ENCODE measurements at regions not wholly inside any gene's neighbourhood (a gene's known extent, or its start where the extent isn't known, plus 50 kb on each side); places are given as distances from the start of the nearest gene placed in this dataset.

GRCh38 chr14:44151130-44151820 lies 355.8 kb downstream of the FSCB start:
- 98% methylated on average over 1 of the region's 2 CpGs for WGBS
- Histone ChIP-seq H3K36me3 (ENCODE audit: control insufficient read depth in 1 of 2, insufficient read depth in 2 of 2, low read depth in 1 of 2, low read length in 2 of 2) (no peaks in the 10 kb centered on the region), H2BK120ac (ENCODE audit: low read depth, low read length) (no peak overlapping the region)

GRCh38 chr14:44149597-44149996 lies 357.5 kb downstream of the FSCB start:
- H3K4me3 ChIP-seq (ENCODE audit: insufficient read depth in 1 of 2, low read depth in 1 of 2, low read length in 2 of 2) = no peak overlapping the region
- H2AFZ ChIP-seq (ENCODE audit: low read depth, low read length) = no peak overlapping the region
- peaks cover 3% of the 10 kb centered on the region for H3K9me3 ChIP-seq (ENCODE audit: control insufficient read depth, low read length)
- no peak overlapping the region for H3K4ac ChIP-seq (ENCODE audit: low read depth in 1 of 2, low read length in 2 of 2)
- peak; percentile 41 for DNase-seq
- no peaks in the 10 kb centered on the region for H3K27me3 ChIP-seq (ENCODE audit: control insufficient read depth in 1 of 2, insufficient read depth in 1 of 2, low read length in 2 of 2)
- no peak overlapping the region for H2BK120ac ChIP-seq (ENCODE audit: low read depth, low read length)
- no peak overlapping the region for H4K91ac ChIP-seq (ENCODE audit: low read length)
- H2BK5ac ChIP-seq (ENCODE audit: low read depth, low read length, poor library complexity, severe bottlenecking) = no peak overlapping the region
- H2BK12ac ChIP-seq (ENCODE audit: low read length in 2 of 2) = no peak overlapping the region
- no peak overlapping the region for H3K18ac ChIP-seq (ENCODE audit: low read depth in 1 of 2, low read length in 2 of 2)
- H2BK15ac ChIP-seq (ENCODE audit: low read depth, poor library complexity, severe bottlenecking) = no peak overlapping the region
- no peak overlapping the region for H3K9ac ChIP-seq (ENCODE audit: low read length)
- no peaks in the 10 kb centered on the region for H3K4me1 ChIP-seq (ENCODE audit: control insufficient read depth, insufficient read depth, low read depth, low read length)
- no peak overlapping the region for H3K23ac ChIP-seq (ENCODE audit: low read length in 2 of 2)
- H3K4me2 ChIP-seq (ENCODE audit: low read length, poor library complexity, severe bottlenecking) = no peak overlapping the region
- no peak overlapping the region for H2AK5ac ChIP-seq (ENCODE audit: low read length, severe bottlenecking)
- WGBS = no CpG with 5 or more reads among the region's 3 CpGs
- no peak overlapping the region for H3K14ac ChIP-seq (ENCODE audit: low read length in 2 of 2)
- H3K79me1 ChIP-seq (replicated peaks; ENCODE audit: low read length, poor library complexity, severe bottlenecking) = no peaks in the 10 kb centered on the region
- H4K8ac ChIP-seq (ENCODE audit: low read length) = no peak overlapping the region
- no peak overlapping the region for H3K27ac ChIP-seq (ENCODE audit: low read length, poor library complexity, severe bottlenecking)
- no peaks in the 10 kb centered on the region for H3K36me3 ChIP-seq (ENCODE audit: control insufficient read depth in 1 of 2, insufficient read depth in 2 of 2, low read depth in 1 of 2, low read length in 2 of 2)

More at GRCh38 chr14:44151130-44151820, 355.8 kb downstream of the FSCB start:
- Histone ChIP-seq H3K9ac (ENCODE audit: low read length) (no peak overlapping the region), H3K9me3 (ENCODE audit: control insufficient read depth, low read length) (peaks cover 9% of the 10 kb centered on the region), H2BK12ac (ENCODE audit: low read length in 2 of 2) (no peak overlapping the region), H4K91ac (ENCODE audit: low read length) (no peak overlapping the region), H3K4me2 (ENCODE audit: low read length, poor library complexity, severe bottlenecking) (no peak overlapping the region), H4K8ac (ENCODE audit: low read length) (no peak overlapping the region), H3K18ac (ENCODE audit: low read depth in 1 of 2, low read length in 2 of 2) (no peak overlapping the region), H3K4me3 (ENCODE audit: insufficient read depth in 1 of 2, low read depth in 1 of 2, low read length in 2 of 2) (no peak overlapping the region), H3K14ac (ENCODE audit: low read length in 2 of 2) (no peak overlapping the region), H2AFZ (ENCODE audit: low read depth, low read length) (no peak overlapping the region), H3K27ac (ENCODE audit: low read length, poor library complexity, severe bottlenecking) (no peak overlapping the region), H2AK5ac (ENCODE audit: low read length, severe bottlenecking) (no peak overlapping the region), H3K27me3 (ENCODE audit: control insufficient read depth in 1 of 2, insufficient read depth in 1 of 2, low read length in 2 of 2) (no peaks in the 10 kb centered on the region), H3K23ac (ENCODE audit: low read length in 2 of 2) (no peak overlapping the region), H3K4ac (ENCODE audit: low read depth in 1 of 2, low read length in 2 of 2) (no peak overlapping the region), H2BK5ac (ENCODE audit: low read depth, low read length, poor library complexity, severe bottlenecking) (no peak overlapping the region), H2BK15ac (ENCODE audit: low read depth, poor library complexity, severe bottlenecking) (no peak overlapping the region), H3K79me1 (replicated peaks; ENCODE audit: low read length, poor library complexity, severe bottlenecking) (no peaks in the 10 kb centered on the region), H3K4me1 (ENCODE audit: control insufficient read depth, insufficient read depth, low read depth, low read length) (no peaks in the 10 kb centered on the region)
- DNase-seq = no peak

- H3K36me3 ChIP-seq (ENCODE audit: control insufficient read depth in 1 of 2, insufficient read depth in 2 of 2, low read depth in 1 of 2, low read length in 2 of 2) = no peaks in the 10 kb centered on the region
- H2AFZ ChIP-seq (ENCODE audit: low read depth, low read length) = no peak overlapping the region
- no peak for DNase-seq
- H4K91ac ChIP-seq (ENCODE audit: low read length) = no peak overlapping the region
- H3K27ac ChIP-seq (ENCODE audit: low read length, poor library complexity, severe bottlenecking) = no peak overlapping the region
- H3K9ac ChIP-seq (ENCODE audit: low read length) = no peak overlapping the region
- no peaks in the 10 kb centered on the region for H3K79me1 ChIP-seq (replicated peaks; ENCODE audit: low read length, poor library complexity, severe bottlenecking)
- no peaks in the 10 kb centered on the region for H3K27me3 ChIP-seq (ENCODE audit: control insufficient read depth in 1 of 2, insufficient read depth in 1 of 2, low read length in 2 of 2)
- H3K18ac ChIP-seq (ENCODE audit: low read depth in 1 of 2, low read length in 2 of 2) = no peak overlapping the region
- H2BK12ac ChIP-seq (ENCODE audit: low read length in 2 of 2) = no peak overlapping the region
- no peak overlapping the region for H2AK5ac ChIP-seq (ENCODE audit: low read length, severe bottlenecking)
- no peak overlapping the region for H2BK5ac ChIP-seq (ENCODE audit: low read depth, low read length, poor library complexity, severe bottlenecking)
- no peak overlapping the region for H3K14ac ChIP-seq (ENCODE audit: low read length in 2 of 2)
- H3K9me3 ChIP-seq (ENCODE audit: control insufficient read depth, low read length) = peaks cover 3% of the 10 kb centered on the region
- H2BK15ac ChIP-seq (ENCODE audit: low read depth, poor library complexity, severe bottlenecking) = no peak overlapping the region
- no peaks in the 10 kb centered on the region for H3K4me1 ChIP-seq (ENCODE audit: control insufficient read depth, insufficient read depth, low read depth, low read length)
- H3K4ac ChIP-seq (ENCODE audit: low read depth in 1 of 2, low read length in 2 of 2) = no peak overlapping the region
- H3K23ac ChIP-seq (ENCODE audit: low read length in 2 of 2) = no peak overlapping the region
- WGBS = no CpG with 5 or more reads among the region's 1 CpG
- no peak overlapping the region for H2BK120ac ChIP-seq (ENCODE audit: low read depth, low read length)
- H4K8ac ChIP-seq (ENCODE audit: low read length) = no peak overlapping the region
- H3K4me2 ChIP-seq (ENCODE audit: low read length, poor library complexity, severe bottlenecking) = no peak overlapping the region
- no peak overlapping the region for H3K4me3 ChIP-seq (ENCODE audit: insufficient read depth in 1 of 2, low read depth in 1 of 2, low read length in 2 of 2)
These were observed 365.1 kb downstream of the FSCB start for GRCh38 chr14:44142006-44142405.

GRCh38 chr14:44135972-44136371 lies 371.1 kb downstream of the FSCB start:
- WGBS = 70% methylated on average over 2 of the region's 5 CpGs
- no peak overlapping the region for H3K9ac ChIP-seq (ENCODE audit: low read length)
- no peak overlapping the region for H3K23ac ChIP-seq (ENCODE audit: low read length in 2 of 2)
- no peak overlapping the region for H3K4ac ChIP-seq (ENCODE audit: low read depth in 1 of 2, low read length in 2 of 2)
- H2AK5ac ChIP-seq (ENCODE audit: low read length, severe bottlenecking) = no peak overlapping the region
- H3K27me3 ChIP-seq (ENCODE audit: control insufficient read depth in 1 of 2, insufficient read depth in 1 of 2, low read length in 2 of 2) = no peaks in the 10 kb centered on the region
- H3K36me3 ChIP-seq (ENCODE audit: control insufficient read depth in 1 of 2, insufficient read depth in 2 of 2, low read depth in 1 of 2, low read length in 2 of 2) = no peaks in the 10 kb centered on the region
- H3K4me2 ChIP-seq (ENCODE audit: low read length, poor library complexity, severe bottlenecking) = no peak overlapping the region
- no peak overlapping the region for H3K4me3 ChIP-seq (ENCODE audit: insufficient read depth in 1 of 2, low read depth in 1 of 2, low read length in 2 of 2)
- no peak overlapping the region for H3K14ac ChIP-seq (ENCODE audit: low read length in 2 of 2)
- H2AFZ ChIP-seq (ENCODE audit: low read depth, low read length) = no peak overlapping the region
- DNase-seq = no peak
- H2BK5ac ChIP-seq (ENCODE audit: low read depth, low read length, poor library complexity, severe bottlenecking) = no peak overlapping the region
- no peak overlapping the region for H4K8ac ChIP-seq (ENCODE audit: low read length)
- H2BK12ac ChIP-seq (ENCODE audit: low read length in 2 of 2) = no peak overlapping the region
- no peak overlapping the region for H3K27ac ChIP-seq (ENCODE audit: low read length, poor library complexity, severe bottlenecking)
- no peak overlapping the region for H2BK15ac ChIP-seq (ENCODE audit: low read depth, poor library complexity, severe bottlenecking)
- no peak overlapping the region for H3K18ac ChIP-seq (ENCODE audit: low read depth in 1 of 2, low read length in 2 of 2)
- H4K91ac ChIP-seq (ENCODE audit: low read length) = no peak overlapping the region
- H2BK120ac ChIP-seq (ENCODE audit: low read depth, low read length) = no peak overlapping the region
- H3K9me3 ChIP-seq (ENCODE audit: control insufficient read depth, low read length) = no peaks in the 10 kb centered on the region
- no peaks in the 10 kb centered on the region for H3K4me1 ChIP-seq (ENCODE audit: control insufficient read depth, insufficient read depth, low read depth, low read length)
- no peaks in the 10 kb centered on the region for H3K79me1 ChIP-seq (replicated peaks; ENCODE audit: low read length, poor library complexity, severe bottlenecking)

Data from mesenchymal stem cell (in vitro differentiated cells and primary cell).